ENCODE measurements at regions not wholly inside any gene's neighbourhood (a gene's known extent, or its start where the extent isn't known, plus 50 kb on each side); places are given as distances from the start of the nearest gene placed in this dataset.

DNA sequence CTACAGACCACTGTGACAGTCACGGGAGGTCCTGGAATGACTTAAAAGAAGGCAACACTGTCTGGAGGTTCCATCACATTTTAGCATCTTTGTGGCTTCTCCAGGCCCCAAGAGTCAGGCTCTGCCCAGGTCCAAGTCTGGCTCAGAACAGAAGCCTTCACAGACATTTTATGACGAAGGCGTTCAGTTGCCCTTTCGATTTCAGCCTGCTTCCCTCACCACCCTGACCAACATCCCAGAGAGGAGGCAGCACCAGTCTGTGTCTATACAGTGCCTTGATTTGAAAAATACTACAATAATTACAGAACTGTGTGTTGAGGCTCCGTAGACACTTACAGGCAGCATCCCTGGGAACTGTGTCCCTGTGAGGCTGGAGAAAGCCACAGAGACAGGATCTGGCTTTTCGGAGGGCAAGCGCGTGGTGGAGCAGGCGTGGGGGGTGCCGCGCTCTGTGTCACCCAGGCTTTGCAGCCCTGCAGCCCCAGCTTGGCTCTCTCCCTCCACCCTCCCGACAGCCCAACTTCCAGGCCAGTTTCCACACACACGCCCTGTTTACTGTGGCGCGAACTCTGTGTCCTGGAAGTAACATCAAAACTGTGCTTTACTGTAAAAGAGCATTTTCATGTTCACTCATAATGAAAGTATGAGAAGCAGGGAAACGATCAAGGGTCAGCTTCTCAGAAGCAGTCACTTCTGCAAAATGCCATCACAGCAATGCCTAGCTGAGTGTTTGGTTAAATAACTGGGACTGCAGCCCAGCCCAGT is 153.5 kb upstream of the ALKAL2 start:
- DNase-seq (ENCODE audit: low spot score in 2 of 2) = no peak
- Histone ChIP-seq H3K4me3 (no peak overlapping the region), H3K9me3 (no peaks in the 10 kb centered on the region)

DNA sequence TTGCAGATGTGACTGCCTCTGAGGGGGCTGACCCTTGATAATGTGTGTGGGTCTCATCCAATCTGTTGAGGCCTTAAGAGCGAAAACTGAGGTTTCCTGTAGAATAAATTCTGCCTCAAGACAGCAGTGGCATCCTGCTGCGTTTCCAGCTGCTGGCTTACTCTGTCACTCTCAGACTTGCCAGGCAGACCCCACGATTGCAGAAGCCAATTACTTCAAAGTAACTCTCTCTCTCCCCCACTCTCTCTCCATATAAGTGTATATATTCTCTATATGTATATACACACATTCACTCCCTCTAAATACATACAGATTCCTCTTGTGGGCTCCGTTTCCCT is 152.5 kb upstream of the ALKAL2 start:
- in situ Hi-C loops (cut with MboI; ENCODE audit: low sequenced_read_pairs) = no loop called here
- DNase-seq (ENCODE audit: low spot score in 2 of 2) = no peak
- Histone ChIP-seq H3K4me1 (no peaks in the 10 kb centered on the region), H3K36me3 (replicated peaks) (no peaks in the 10 kb centered on the region), H3K4me3 (no peak overlapping the region), H3K9me3 (no peaks in the 10 kb centered on the region), H3K27me3 (ENCODE audit: low read depth) (no peaks in the 10 kb centered on the region)

More for the DNA sequence above, 153.5 kb upstream of the ALKAL2 start:
- Histone ChIP-seq H3K27me3 (ENCODE audit: low read depth) (no peaks in the 10 kb centered on the region), H3K4me1 (no peaks in the 10 kb centered on the region), H3K36me3 (replicated peaks) (no peaks in the 10 kb centered on the region)
- in situ Hi-C loops (cut with MboI; ENCODE audit: low sequenced_read_pairs) = no loop called here

DNA sequence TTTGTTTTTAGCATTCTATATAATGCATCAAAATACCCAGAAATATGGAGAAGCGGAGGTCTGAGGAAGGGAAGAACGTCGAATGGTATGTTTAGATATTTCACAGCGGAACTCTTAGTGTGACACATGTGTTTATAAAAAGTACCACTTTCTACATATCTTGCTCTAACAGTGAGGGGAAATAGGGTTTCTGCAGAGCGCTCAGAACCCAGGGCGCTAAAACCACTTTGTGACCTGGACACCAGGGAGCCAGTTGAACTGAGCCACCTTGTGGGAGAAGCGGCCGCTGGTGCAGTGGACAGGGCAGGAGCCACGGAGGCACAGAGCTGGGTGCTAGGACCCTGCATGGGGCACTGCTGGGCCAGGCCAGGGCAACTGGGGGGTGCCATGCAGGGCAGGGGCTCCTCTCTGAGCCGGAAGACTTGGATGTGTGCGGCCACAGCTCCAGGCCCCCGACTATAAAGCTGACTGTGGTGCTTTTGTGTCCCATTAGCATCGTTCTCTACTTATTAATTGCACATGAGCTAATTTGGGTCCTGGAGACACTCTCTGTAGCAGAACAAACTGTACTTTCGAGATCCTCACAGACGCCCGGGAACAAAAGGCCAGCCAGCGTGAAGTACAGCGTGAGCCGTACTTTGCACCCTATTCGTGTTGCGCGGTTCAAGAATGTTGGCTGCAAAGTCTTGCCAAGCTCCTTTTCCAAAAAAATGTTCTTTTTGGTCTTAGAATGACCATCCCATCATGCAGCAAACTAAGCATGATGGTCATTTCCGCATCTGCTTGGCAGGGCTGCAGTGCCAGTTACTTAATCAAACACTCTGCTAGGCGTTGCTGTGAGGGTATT is 151.9 kb upstream of the ALKAL2 start:
- Histone ChIP-seq H3K36me3 (replicated peaks) (no peaks in the 10 kb centered on the region), H3K9me3 (no peaks in the 10 kb centered on the region), H3K4me1 (no peaks in the 10 kb centered on the region), H3K27me3 (ENCODE audit: low read depth) (no peaks in the 10 kb centered on the region), H3K4me3 (no peak overlapping the region)
- no peak for DNase-seq (ENCODE audit: low spot score in 2 of 2)
- in situ Hi-C loops (cut with MboI; ENCODE audit: low sequenced_read_pairs) = no loop called here

DNA sequence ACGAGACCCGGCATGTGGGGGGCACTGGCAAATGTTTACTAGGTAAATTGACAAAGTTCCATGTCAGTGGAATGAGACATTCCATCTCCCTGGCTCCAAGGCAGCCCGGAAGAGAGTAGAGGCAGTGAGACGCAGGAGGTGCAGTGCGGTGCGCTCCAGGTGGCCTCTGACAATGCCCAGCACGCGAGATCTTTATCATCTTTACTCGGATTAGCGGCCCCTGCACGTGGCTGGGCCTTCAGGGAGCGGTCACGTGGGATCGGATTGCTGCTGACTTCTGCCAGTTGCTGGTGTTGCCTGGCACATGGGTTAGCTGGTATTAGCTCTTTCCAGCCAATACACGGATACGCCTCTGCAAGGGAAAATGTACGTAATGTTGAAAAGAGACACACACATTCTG is 151.2 kb upstream of the ALKAL2 start:
- DNase-seq (ENCODE audit: low spot score in 2 of 2) = no peak
- no peaks in the 10 kb centered on the region for H3K36me3 ChIP-seq (replicated peaks)
- no peaks in the 10 kb centered on the region for H3K27me3 ChIP-seq (ENCODE audit: low read depth)
- no peaks in the 10 kb centered on the region for H3K9me3 ChIP-seq
- in situ Hi-C loops (cut with MboI; ENCODE audit: low sequenced_read_pairs) = no loop called here
- H3K4me1 ChIP-seq = no peaks in the 10 kb centered on the region
- H3K4me3 ChIP-seq = no peak overlapping the region

DNA sequence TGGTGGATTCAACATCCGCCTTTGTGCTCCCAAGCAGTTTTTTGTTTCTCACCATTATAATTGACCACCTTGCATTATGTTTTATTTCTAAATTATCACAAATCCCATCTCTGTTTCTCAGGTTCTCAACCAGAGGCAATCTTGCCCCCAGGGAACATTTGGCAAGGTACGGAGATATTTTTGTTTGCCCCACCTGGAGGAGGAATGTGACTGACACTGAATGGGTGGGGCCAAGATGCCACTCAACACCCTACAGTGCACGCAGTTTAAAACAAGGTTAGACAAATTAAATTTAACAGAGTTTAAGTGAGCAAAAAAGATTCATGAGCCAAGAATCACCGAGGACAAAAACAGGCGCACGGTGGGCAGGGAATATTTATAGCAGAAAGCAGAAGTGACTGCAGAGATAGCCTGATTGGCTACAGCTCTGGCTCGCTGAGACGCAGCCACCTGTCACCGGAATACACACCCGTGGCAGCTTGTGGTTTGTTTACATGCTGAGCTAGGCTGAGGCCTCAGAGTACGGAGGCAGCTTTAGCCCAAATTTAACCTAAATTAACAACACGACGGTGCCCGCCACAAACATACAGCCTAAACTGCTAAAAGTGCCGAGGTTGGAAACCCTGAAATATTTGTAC is 150.0 kb upstream of the ALKAL2 start:
- in situ Hi-C loops (cut with MboI; ENCODE audit: low sequenced_read_pairs) = no loop called here
- H3K4me3 ChIP-seq = no peak overlapping the region
- no peaks in the 10 kb centered on the region for H3K36me3 ChIP-seq (replicated peaks)
- no peak for DNase-seq (ENCODE audit: low spot score in 2 of 2)
- H3K4me1 ChIP-seq = no peaks in the 10 kb centered on the region
- H3K9me3 ChIP-seq = no peaks in the 10 kb centered on the region
- H3K27me3 ChIP-seq (ENCODE audit: low read depth) = no peaks in the 10 kb centered on the region

DNA sequence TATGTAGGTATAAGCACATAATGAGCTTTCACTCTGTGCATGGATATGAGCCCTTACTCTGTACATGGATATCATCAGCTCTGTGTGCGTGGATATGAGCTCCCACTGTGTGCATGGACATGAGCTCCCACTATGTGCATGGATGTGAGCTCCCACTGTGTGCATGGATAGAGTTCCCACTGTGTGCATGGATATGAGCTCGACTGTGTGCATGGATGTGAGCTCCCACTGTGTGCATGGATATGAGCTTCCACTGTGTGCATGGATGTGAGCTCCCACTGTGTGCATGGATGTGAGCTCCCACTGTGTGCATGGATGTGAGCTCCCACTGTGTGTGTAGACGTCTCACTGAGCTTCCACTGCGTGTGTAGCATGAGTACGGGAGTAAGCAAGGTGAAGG is 149.3 kb upstream of the ALKAL2 start:
- H3K4me1 ChIP-seq = no peaks in the 10 kb centered on the region
- H3K36me3 ChIP-seq (replicated peaks) = no peaks in the 10 kb centered on the region
- in situ Hi-C loops (cut with MboI; ENCODE audit: low sequenced_read_pairs) = no loop called here
- H3K27me3 ChIP-seq (ENCODE audit: low read depth) = no peaks in the 10 kb centered on the region
- no peaks in the 10 kb centered on the region for H3K9me3 ChIP-seq
- no peak overlapping the region for H3K4me3 ChIP-seq
- no peak for DNase-seq (ENCODE audit: low spot score in 2 of 2)

DNA sequence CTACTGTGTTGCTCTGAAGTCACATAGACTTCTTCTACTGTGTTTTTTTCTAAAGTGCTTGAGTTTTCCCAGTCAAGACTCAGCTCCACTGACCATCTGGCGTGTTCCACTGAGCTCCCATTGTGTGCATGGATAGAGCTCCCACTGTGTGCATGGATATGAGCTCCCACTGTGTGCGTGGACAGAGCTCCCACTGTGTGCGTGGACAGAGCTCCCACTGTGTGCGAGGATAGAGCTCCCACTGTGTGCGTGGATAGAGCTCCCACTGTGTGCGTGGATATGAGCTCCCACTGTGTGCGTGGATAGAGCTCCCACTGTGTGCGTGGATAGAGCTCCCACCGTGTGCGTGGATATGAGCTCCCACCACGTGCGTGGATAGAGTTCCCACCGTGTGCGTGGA is 148.3 kb upstream of the ALKAL2 start:
- no peak for DNase-seq (ENCODE audit: low spot score in 2 of 2)
- Histone ChIP-seq H3K9me3 (no peaks in the 10 kb centered on the region), H3K4me3 (no peak overlapping the region), H3K27me3 (ENCODE audit: low read depth) (no peaks in the 10 kb centered on the region), H3K4me1 (no peaks in the 10 kb centered on the region), H3K36me3 (replicated peaks) (no peaks in the 10 kb centered on the region)
- in situ Hi-C loops (cut with MboI; ENCODE audit: low sequenced_read_pairs) = no loop called here

DNA sequence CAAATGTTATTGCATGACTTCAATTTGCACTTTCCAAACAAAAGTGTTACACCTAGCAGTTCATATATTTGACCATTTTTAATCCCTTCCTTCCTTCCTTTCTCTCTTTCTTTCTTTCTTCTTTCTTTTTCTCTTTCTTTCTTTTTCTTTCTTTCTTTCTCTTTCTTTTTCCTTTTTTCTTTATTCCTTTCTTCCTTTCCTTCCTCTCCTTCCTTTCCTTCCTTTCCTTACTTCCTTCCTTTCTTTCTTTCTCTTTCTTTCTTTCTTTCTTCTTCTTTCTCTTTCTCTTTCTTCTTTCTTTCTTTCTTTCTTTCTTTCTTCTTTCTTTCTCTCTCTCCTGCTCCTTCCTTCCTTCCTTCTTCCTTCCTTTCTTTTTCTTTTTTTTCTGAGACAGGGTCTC is 146.7 kb upstream of the ALKAL2 start:
- Histone ChIP-seq H3K4me3 (no peak overlapping the region), H3K9me3 (no peaks in the 10 kb centered on the region), H3K36me3 (replicated peaks) (no peaks in the 10 kb centered on the region), H3K4me1 (no peaks in the 10 kb centered on the region), H3K27me3 (ENCODE audit: low read depth) (no peaks in the 10 kb centered on the region)
- no peak for DNase-seq (ENCODE audit: low spot score in 2 of 2)
- in situ Hi-C loops (cut with MboI; ENCODE audit: low sequenced_read_pairs) = no loop called here

DNA sequence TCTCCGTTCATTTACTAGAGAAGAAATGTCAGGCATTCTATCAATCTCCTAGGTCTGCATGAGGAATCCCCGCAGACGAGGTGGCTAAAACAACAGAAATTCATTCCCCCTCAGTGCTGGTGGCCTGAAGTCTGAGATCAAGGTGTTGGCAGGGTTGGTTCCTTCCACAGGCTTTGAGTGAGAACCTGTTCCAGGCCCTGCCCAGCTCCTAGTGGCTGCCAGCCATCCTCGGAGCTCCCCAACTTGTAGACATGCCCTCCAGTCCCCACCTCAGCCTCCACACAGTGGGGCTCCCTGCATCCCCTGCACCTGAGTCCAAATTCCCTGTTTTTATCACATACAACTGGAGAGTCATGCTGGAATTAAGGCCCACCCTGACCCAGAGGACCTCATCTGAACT is 145.3 kb upstream of the ALKAL2 start:
- Histone ChIP-seq H3K36me3 (replicated peaks) (no peaks in the 10 kb centered on the region), H3K9me3 (no peaks in the 10 kb centered on the region), H3K27me3 (ENCODE audit: low read depth) (no peaks in the 10 kb centered on the region), H3K4me1 (no peaks in the 10 kb centered on the region), H3K4me3 (no peak overlapping the region)
- in situ Hi-C loops (cut with MboI; ENCODE audit: low sequenced_read_pairs) = no loop called here
- DNase-seq (ENCODE audit: low spot score in 2 of 2) = no peak

DNA sequence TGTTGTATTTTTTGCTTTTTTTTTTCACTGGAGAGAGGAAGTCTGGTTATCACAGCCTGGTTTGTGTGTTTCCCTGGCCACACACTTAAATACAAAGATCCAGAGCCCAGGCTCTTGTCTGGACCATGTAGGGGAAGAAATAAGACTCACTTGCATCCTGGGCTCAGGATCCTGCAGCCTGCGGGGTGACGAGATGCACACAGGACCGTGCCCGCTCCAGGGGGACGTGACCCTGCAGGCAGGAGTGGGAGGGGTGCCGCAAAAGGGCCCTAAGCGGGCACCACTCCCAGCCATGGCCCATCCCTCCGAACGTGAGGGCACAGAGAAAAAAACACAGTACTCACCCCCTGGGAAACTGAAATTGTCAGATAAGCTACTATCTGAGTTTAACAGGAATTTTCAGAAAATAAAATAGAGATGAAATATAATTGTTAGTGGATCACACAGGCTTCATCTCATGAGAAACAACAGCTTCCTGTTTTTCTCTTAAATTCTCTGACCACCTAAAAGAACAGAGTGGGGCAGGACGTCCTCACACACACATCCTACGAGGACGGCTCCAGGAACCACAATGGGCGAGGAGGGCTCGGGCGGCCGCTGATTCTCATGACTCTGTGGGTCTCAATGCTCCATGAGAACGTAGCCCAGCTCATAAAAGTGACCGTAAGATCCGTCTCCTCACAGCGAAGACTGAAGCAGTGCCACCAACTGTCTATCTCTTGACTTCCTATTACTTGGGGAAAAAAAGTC is 142.6 kb upstream of the ALKAL2 start:
- no peaks in the 10 kb centered on the region for H3K9me3 ChIP-seq
- no peaks in the 10 kb centered on the region for H3K4me1 ChIP-seq
- H3K4me3 ChIP-seq = no peak overlapping the region
- H3K36me3 ChIP-seq (replicated peaks) = no peaks in the 10 kb centered on the region
- H3K27me3 ChIP-seq (ENCODE audit: low read depth) = no peaks in the 10 kb centered on the region
- in situ Hi-C loops (cut with MboI; ENCODE audit: low sequenced_read_pairs) = no loop called here
- no peak for DNase-seq (ENCODE audit: low spot score in 2 of 2)

DNA sequence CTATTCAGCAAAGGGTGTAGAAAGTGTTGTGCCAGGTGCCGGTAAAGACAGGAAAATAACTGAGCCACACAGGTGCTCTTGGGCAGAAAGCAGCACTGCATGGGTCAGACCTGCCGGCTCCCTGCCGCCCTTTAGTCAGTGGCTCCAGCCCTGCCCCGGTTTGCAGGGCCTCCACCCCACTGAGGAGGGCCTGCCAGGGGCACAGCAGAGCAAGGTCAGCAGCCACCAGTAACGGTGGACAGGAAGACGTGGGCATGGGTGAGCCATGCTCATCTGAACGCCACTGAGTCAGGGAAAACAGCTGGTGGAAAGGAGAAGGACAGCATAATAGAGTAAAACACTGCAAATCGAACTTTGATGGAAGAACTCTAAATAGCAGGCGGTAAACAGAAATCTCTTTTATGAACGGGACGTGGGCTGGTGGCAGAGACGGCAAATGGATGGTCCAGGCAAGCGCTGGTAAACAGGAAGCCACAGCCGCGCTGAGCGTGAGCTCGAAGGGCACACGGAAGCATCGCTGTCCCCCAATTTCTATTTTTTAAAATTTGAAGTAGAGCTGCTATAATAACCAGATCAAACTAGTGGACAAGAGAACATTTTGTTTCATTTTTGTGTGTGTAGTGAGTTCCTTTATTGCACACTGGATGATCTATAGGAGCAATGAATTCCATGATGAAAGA is 141.8 kb upstream of the ALKAL2 start:
- Histone ChIP-seq H3K9me3 (no peaks in the 10 kb centered on the region), H3K4me3 (no peak overlapping the region), H3K27me3 (ENCODE audit: low read depth) (no peaks in the 10 kb centered on the region), H3K4me1 (no peaks in the 10 kb centered on the region), H3K36me3 (replicated peaks) (no peaks in the 10 kb centered on the region)
- in situ Hi-C loops (cut with MboI; ENCODE audit: low sequenced_read_pairs) = no loop called here
- DNase-seq (ENCODE audit: low spot score in 2 of 2) = no peak

DNA sequence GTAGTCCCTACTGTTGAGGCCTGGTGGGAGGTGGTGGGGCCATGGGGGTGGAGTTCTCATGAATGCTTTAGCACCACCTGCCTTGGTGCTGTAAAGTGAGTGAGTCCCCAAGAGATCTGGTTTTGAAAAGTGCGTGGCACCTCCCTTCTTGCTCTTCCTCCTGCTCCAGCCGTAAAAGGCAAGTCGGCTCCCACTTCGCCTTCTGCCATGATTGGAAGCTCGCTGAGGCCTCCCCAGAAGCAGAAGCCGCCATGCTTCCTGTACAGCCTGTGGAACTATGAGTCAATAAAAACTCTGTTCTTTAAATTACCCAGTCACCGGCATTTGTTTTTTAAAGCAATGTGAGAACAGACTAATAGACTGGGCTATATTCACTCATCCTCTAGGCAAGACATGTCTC is 141.3 kb upstream of the ALKAL2 start:
- Histone ChIP-seq H3K9me3 (no peaks in the 10 kb centered on the region), H3K4me3 (no peak overlapping the region), H3K36me3 (replicated peaks) (no peaks in the 10 kb centered on the region), H3K27me3 (ENCODE audit: low read depth) (no peaks in the 10 kb centered on the region), H3K4me1 (no peaks in the 10 kb centered on the region)
- in situ Hi-C loops (cut with MboI; ENCODE audit: low sequenced_read_pairs) = no loop called here
- DNase-seq (ENCODE audit: low spot score in 2 of 2) = no peak

DNA sequence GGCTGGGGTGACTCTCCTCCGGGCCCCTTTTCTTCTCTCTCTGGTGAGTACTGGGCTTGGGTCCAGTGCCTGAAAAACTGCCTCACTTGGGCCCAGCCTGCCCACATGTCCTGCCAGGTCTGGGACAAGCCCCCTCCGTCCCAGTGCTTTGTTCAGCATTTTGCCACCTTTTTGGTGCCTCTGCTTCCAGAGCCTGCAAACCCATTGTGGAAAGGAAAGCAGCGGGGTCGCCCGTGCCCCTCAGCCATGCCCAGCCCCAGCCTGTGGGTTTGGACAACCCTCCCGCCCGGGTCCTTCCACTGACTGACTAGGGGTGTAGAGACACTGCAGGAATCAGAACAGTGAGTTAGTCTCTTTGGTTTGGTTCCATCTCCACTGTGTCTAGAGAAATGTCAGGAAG is 140.7 kb upstream of the ALKAL2 start:
- DNase-seq (ENCODE audit: low spot score in 2 of 2) = no peak
- in situ Hi-C loops (cut with MboI; ENCODE audit: low sequenced_read_pairs) = no loop called here
- Histone ChIP-seq H3K4me3 (no peak overlapping the region), H3K27me3 (ENCODE audit: low read depth) (no peaks in the 10 kb centered on the region), H3K4me1 (no peaks in the 10 kb centered on the region), H3K36me3 (replicated peaks) (no peaks in the 10 kb centered on the region), H3K9me3 (no peaks in the 10 kb centered on the region)
